Fibroblast of skin of left quadriceps (primary cell): ENCODE measurements at regions not wholly inside any gene's neighbourhood (a gene's known extent, or its start where the extent isn't known, plus 50 kb on each side); places are given as distances from the start of the nearest gene placed in this dataset.

Experiments used
- DNase-seq, 2 experiments: peaks; one replicate each; pipeline ENCODE4 v3.0.0-alpha.2; 2013; ENCODE audit warnings: low read depth in 2 of 2

DNA sequence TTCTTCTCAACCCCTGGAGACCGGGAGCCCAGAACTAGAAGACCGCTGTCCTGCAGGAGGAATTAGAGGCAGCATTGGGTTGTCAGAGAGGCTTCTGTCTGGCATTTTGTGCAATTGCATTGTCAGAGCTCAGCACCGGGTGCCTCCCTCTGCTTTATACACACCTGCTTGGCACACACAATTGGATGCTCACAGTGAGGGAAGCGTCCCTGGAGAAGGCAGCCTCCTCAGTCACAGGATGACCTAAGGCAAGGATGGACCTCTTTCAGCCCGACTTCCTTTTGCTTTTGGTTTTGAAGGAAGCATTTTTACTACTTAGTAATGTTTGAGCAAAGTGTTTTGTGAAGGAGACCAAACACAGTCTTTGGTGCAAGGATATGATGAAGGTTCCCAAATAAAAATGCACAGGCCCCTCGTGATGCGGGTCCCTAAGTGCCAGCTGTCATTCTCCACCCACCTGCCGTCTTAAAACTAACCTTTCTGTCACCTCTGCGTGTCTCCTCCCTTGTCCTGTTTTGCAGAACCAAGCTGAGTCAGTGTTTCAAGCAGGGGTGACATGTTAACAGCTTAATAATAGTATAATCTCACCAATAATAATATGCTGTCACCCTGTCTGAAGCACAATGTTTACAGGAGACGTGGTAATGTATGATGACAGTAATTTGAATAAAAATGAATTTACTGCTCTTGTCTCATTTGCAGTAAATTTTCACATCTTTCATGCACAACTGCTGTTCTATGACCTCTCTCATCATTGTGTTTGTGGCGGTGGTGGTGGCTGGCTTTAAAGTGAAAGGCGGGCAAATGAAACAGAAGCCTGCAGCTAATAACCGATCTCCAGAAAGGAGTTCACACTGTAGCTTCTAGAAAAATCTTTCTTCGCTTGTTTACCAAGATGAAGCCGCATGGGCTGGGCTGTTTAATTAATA lies 430.2 kb upstream of the MKI67 start:
- no peak for DNase-seq

DNA sequence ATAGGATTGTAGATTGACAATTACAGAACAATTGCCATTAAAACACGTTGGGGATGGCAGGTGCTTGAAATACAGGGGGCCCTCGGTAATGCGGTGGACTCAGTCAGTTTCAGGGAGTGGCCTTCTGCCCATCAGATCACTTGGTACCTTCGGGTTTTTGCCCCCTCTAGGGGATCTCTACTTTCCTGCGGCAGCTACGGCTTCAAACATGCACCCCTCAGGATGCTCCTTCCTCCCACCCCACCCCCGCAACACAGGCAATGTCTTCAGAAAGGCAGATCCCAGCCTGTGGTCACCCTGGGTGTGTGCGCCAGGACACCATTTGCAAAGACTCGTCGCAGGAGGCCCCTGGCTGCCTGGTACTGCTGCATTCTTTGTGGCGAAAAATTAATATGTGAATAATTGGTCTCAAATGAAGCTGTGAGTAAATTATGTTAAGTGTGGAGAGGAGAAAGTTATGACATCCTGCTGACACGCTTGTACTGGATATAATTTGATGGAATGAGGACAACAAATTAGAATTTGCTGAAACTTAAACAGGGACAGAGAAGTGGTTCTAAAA lies 431.0 kb upstream of the MKI67 start:
- DNase-seq, result no peak

DNA sequence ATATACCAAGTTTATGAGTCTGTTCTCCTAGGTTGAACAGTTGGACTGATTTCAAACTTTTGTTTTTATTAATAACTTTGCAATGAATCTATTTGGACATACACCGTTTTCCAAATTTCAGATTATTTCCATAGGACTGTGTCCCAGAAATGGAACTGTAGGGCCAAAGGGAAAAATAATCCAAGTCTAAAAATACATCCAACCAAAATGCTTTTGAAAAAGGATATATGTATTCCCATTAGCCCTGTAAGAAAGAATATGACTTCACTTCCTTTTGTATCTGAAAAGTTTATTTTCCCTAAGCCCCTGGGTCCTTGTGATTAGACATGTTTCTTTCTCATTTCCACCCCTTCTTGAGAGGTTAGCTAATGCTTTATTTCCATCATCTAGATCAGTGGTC lies 434.2 kb upstream of the MKI67 start:
- DNase-seq, result no peak

DNA sequence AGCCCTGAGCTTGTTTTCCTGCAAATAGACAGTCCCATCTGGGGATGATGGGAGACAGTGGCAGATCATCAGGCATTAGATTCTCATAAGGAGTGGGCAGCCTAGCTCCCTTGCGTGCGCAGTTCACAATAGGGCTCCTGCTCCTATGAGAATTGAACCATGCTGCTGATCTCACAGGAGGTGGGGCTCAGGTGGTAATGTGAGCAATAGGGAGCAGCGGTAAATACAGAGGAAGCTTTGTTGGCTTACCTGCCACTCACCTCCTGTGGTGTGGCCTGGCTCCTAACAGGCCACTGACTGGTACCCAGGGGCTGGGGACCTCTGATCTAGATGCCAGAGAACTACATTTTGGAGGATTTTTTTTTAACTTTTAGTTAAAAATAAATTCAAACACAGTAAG lies 434.8 kb upstream of the MKI67 start:
- DNase-seq, result no peak

DNA sequence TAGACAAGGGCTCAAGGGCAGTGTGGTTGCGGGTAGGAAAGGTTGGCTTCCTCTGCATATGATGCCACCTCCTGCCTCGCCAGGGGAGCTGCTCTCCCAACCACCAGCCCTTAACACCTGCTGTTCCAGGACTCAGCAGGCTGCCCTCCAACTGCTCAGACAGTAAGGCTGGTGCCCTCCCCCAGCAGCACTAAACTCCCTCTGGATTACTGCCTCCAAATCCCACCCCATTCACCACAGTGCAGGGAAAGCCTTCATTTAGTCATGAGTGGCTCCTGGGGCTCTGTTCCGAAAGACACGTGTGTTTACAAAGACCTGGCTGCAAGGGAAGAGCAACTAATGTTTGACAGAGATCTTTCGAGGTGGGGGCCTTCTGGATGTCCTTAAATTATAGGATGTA lies 437.2 kb upstream of the MKI67 start:
- no peak for DNase-seq

DNA sequence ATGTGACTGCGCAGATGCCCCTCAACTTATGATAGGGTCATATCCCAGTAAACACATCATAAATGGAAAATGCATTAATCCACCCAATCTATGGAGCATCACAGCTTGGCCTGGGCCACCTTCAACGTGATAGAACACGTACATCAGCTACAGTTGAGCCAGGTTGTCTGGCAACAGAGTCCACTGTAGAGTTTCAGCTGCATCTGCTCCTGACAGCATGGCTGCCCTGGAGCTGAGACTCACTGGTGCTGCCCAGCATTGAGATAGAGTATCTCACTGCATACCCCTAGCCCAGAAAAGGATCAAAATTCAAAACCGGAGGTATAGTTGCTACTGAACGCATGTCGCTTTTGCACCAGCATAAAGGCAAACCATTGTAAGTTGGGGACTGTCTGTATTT lies 437.7 kb upstream of the MKI67 start:
- no peak for DNase-seq

DNA sequence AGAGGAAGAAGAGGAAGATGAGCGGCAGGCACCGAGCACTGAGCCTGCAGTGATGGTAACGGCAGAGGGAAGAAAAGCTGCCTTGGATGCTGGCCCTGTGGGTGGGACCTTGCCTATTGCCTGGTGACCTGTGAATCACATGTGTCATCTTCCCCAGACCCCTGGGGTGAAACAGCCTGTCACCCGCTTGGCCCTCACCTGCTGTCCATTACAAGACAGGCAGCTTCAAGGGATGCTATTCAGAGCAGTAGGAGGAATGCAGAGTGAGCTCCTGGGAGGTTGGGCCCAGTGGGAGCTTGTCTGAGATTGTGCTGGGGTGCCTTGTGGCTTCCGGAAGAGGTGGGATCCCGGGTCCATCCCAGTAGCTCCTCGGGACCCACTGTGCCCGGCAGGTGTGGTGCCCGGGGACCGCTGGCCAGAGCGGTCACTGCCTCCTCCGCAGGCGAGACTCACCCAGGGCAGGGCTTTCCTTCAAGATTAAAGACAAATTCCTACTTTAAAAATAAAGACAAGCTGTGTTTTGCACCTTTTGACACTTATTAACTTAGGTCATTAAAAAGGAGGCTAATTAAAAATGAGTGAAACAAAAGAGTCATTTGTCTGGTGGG lies 440.2 kb upstream of the MKI67 start:
- no peak for DNase-seq

DNA sequence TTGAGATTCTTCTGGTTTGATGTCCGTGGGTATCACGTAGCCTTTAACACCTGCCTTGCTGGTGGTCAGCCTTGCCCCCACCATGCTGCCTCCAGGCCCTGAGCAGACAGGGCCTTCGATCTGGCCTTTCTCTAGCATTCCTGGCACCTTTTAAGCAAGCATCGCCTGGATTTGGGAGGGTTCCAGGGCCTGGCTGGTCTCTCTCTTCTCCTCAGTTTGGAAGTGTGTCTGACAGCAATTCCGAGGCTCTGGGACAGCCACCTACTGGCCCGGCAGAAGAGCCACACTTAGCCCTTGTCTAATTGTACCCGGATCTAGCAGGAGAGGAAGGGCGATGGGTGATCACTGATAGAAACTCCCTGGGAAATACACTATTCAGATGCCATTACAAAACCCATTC lies 441.3 kb upstream of the MKI67 start:
- DNase-seq, result no peak

DNA sequence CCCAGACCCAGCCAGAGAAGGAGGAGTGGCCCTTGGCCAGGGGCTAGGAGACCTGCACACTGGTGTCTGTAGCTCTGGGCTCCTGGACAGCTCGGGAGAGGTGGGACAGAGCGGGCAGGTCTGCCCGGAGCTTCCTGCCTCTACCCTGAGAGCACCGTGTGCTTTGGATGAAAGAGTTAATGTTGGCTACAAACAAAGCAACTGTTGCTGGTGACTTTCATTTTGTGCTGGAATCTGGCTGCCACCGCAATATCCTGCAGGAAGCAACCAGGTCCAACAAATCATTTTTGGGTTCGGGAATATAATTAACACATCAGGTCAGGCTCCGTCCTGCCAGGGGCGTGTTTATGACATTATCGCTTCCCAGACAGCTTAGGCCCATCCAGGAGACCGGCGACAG lies 441.8 kb upstream of the MKI67 start:
- no peak for DNase-seq

DNA sequence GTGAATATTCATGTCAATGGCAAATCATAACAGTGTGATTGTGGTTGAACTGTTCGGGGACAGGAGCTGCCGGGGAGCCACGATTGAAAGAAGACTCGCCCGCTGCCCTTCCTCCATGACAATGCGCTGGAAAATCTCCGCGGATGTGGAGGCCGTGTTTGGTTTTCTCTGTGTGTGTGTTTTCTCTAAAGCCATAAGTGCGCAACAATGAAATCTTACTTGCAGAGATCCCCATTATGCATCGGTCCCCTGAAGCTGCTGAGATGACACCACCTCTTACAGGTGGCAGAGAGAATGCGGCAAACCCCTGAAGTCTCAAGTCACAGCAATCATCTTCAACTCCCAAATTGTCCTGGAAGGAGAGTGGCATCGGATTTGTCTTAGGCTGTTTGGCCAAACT lies 442.3 kb upstream of the MKI67 start:
- no peak for DNase-seq

DNA sequence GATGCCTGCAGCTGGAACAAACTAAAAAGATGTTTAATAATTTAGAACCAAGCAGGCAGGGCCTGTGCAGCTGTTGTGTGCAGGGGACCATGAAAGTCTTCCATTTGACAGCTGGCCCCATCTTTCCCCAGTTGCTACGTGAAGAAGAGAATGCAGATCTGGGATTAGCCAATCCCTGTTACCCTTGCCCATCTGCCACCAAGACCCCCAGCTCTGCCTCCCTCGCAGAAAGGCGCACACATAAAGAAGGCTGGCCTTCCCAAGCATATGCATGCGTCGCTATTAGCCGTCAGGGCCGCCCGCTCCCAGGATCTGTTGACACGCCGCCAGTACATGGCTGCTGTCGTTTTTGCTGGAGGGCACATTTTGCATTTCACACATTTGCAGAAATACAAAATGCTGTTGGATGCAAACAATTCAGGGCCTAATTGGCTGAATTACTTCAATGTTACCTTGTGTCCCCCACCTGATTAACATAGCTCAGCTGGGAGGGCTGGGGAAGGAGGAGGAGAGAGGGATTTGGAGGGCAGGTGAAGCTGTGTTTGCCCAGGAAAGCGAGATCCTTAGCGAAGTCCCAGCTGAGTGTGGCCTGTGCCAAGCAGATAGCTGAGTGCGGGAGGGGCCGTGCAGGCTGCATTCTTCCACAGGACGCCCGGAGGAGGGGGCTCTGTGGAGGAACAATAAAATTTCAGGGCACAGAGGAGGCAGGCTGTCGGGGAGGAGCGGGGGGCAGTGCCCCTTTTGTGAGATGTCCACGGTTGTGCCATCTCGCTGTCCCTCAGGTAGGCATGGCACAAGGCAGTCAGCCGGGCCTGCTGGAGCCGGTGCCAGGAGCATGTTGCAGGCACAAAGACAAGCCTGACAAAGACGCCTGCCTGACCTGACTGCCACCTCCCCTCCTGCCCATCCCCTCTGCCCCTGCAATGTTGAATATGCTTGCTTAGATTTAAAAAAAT lies 443.0 kb upstream of the MKI67 start:
- DNase-seq, result no peak

DNA sequence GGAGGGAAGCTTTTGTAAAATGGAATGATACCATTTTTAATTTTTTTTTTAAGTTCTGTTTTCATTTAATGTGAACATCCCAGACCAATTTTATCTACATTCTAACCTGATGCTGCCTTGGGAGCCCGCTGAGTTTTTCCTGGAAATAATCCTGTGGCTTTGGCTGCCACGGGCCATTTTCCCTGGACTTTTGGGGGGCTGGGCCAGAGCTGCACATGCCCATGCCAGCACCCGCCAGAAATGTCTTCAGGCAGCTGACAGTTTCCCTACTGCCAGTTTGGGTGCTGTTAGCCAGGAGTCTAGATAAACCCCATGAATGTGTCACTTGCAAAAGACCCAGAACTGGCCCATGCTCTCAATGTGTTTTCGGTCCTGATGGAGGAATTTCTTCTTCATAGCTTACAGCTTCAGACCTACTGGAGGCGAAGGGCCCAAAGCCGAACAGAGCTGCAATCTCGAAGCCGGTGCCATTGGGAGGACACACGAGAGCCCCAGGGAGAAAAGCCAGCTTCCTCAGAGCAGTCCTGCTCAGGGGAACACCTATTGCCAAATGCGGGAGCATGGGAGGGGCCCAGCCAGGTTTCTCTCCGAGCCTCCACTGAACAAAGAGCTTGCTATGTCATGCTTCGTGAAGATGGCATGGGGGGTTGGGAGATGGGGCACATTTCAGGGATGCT lies 444.2 kb upstream of the MKI67 start:
- no peak for DNase-seq

DNA sequence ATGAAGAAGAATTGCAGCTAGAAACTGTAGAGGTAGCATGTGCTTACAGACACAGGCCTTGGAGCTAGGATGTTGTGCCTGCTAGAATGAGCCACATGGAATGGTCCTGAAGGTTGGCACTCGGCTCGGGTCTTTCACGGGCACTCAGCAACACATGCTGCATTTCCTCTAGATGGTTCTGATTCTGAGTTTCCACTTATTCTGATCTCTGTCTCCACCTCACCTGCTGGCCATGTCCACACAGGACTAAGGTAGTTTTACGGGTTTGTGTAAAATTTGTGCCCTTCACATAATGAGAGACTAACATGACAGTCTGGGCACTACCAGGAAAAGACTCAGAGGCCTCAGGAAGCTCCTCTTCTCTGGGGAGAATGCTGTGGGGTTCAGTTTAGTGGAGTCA lies 444.8 kb upstream of the MKI67 start:
- no peak for DNase-seq

DNA sequence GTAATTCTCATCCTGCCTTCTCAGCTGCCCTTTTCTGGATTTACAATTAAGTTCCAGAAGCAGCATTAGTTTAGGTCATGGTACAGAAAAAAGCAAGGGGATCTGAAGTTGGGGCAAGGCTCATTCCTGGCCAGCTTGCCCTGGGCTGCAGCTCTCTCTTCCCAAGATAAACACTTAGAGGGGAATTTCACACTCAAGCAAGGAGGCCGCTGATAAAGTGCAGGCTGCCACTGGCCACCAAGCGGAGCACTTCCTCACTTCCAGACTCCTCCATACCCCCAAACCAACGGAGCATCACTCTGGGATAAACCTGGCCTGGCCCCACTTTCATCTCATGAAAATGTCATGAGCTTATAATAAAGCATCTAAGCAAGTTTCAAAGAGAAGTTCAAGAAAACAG lies 445.5 kb upstream of the MKI67 start:
- no peak for DNase-seq

DNA sequence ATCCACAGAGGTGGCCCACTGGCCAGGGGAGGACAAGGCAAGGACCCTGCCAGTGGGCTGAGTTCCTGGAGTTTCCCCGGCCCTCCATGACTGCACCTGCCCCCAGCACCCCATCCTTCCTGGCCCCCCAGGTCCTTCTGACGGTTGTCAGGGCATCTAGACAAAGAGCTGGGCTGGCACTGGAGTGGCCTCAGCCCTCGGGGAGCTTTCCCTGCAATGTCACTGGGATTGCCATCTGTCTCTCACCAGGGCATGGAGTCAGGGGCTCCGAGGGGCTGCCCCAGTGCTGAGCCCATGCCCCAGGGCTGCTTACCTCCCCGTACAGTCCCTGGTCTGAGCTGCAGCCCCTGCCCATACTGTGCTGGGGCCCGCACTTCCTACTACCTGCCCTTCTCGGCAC lies 446.5 kb upstream of the MKI67 start:
- no peak for DNase-seq

DNA sequence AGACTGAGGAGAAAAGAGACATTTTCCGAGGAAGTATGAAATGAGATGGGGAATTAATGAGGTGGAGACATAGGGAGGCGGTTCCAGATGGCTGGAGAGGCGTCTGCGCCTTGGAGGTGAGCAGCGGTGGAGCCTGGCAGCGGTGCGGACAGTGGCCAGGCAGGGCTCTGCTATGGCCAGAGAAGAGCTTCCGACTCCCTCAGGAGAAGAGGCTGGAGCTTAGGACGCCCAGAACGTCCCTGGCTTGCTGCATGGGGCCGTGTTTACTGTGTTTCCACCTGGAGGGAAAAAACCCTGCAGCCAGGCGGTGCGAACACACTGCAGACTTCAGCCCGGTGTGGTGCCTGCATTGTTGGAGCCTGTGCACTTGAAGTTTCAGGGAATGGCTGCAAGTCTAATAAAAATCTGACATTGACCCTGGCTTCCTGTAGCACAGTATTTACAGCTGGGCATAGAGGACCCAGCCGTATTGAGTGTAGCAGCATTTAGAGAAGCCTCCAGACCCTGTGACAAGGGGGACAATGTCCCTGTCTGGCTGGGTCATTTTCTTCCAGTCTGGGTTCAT lies 447.1 kb upstream of the MKI67 start:
- no peak for DNase-seq

DNA sequence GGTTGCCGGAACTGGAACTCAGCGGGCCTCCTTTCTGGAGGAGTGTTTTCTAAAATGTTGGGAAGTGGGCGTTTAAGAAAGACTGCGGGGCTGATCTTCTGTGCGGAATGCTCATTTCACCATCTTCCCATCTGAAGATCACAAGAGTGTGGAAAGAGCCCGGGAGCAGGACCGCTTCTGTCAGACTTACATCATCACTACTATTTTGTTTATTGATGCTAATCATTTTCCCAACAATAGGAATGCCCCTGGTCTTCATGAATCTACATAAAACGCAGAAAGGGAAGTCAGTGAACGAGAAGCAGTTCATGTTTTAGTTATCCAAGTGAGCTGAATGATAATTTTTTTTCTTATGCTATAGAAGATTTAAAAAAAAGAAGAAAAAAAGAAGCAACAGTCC lies 447.8 kb upstream of the MKI67 start:
- DNase-seq, result no peak

DNA sequence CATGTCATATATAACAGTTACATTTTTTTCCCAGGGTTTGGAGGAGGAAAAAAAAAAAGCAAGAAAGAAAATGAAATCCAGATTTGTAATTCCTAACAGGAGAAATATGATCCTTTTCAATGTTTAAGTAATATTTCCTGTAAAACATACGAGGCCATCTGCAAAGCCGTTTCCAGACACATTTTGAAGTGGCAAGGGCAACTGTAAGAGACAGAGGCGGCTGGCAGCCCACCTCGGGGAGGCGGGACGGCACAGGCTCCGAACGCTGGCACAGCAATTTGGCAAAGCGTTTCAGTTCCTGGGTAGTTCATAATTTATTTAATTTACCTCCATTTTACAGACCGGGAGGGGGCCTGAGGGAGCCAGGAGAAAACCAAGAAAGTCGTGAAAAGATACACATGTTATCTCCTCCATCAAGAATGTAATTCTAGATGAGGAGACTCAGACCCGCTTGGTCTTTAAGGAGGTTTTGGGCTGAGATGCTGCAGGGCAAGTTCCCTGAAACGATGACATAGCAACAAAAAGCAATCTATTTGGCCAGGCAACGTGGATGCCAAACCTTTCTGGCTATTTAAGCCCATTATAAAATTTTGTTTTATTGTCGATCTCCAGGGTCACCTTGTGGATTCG lies 448.5 kb upstream of the MKI67 start:
- no peak for DNase-seq

DNA sequence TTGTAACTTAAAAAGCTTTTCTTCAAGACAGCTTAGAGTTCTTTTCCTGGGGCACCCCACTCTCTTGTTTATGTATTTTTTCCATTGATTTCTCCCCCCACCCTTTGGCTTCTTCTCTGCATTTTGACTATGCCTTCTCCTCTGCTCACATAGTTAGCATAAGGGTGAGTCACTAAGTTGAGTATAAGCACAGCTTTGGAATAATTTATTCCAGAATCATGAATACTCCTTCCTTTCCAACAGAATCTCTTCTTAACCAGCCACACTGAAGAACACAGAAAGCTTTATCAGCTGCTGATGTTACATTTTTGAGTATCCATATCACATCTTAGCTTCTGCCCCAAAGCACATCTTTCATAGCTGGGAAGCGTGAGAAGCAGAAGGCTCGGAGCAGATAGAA lies 449.5 kb upstream of the MKI67 start:
- DNase-seq, result no peak

DNA sequence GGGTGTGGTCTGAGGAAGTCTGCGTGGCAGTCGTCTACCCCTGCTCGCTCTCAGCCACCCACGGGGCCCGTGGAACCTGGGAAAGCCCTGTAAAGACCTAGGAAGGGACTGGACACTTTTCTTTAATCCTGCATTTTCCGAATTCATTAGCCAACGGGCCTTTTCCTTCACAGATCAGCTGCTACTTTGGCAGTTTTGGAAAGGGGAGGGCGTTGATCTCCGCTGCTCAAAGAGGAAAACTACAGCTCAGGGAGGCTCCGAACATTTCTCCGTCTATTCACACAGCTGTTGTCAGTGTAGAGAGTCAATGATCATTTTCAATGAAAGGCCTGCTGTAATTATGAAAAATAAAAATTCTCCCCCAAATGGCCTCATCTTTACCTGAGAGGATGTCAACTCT lies 450.1 kb upstream of the MKI67 start:
- no peak for DNase-seq
